Activated naive CD8-positive, alpha-beta T cell treated with anti-CD3 and anti-CD28 coated beads, Interleukin-2, amount 50 U/mL, for 16 hours (primary cell): ENCODE measurements at regions not wholly inside any gene's neighbourhood (a gene's known extent, or its start where the extent isn't known, plus 50 kb on each side); places are given as distances from the start of the nearest gene placed in this dataset.

Experiments used
- DNase-seq: peaks from one replicate; pipeline ENCODE4 v3.0.0-alpha.2; 2020; ENCODE audit warnings: low read depth, low spot score

GRCh38 chr1:221104596-221104995 lies 225.4 kb downstream of the HLX start:
- no peak for DNase-seq

GRCh38 chr1:221105578-221105977 lies 226.3 kb downstream of the HLX start:
- no peak for DNase-seq

GRCh38 chr1:221106616-221107015 lies 227.4 kb downstream of the HLX start:
- DNase-seq: no peak

GRCh38 chr1:221109930-221110329 lies 230.7 kb downstream of the HLX start:
- no peak for DNase-seq

- no peak for DNase-seq
Observed at GRCh38 chr1:221117133-221117532, 237.9 kb downstream of the HLX start.

- DNase-seq: no peak
Observed at GRCh38 chr1:221117548-221117951, 238.3 kb downstream of the HLX start.

GRCh38 chr1:221118176-221118937 lies 239.1 kb downstream of the HLX start:
- DNase-seq: no peak

- no peak for DNase-seq
Observed at GRCh38 chr1:221118938-221119320, 239.7 kb downstream of the HLX start.

GRCh38 chr1:221122501-221122900 lies 243.3 kb downstream of the HLX start:
- no peak for DNase-seq

- no peak for DNase-seq
Observed at GRCh38 chr1:221125976-221126375, 246.7 kb downstream of the HLX start.

- DNase-seq: no peak
Observed at GRCh38 chr1:221137666-221138065, 258.4 kb downstream of the HLX start.

- no peak for DNase-seq
Observed at GRCh38 chr1:221138516-221138915, 259.3 kb downstream of the HLX start.

GRCh38 chr1:221139991-221140390 lies 260.7 kb downstream of the HLX start:
- no peak for DNase-seq

- DNase-seq: no peak
Observed at GRCh38 chr1:221141096-221141495, 261.9 kb downstream of the HLX start.

GRCh38 chr1:221141606-221142285 lies 262.5 kb downstream of the HLX start:
- no peak for DNase-seq

- no peak for DNase-seq
Observed at GRCh38 chr1:221148660-221149059, 269.4 kb downstream of the HLX start.

GRCh38 chr1:221149111-221149510 lies 269.9 kb downstream of the HLX start:
- DNase-seq: no peak

- DNase-seq: no peak
Observed at GRCh38 chr1:221149555-221150075, 270.4 kb downstream of the HLX start.

GRCh38 chr1:221150996-221151395 lies 271.8 kb downstream of the HLX start:
- DNase-seq: no peak

- no peak for DNase-seq
Observed at GRCh38 chr1:221154932-221155331, 275.7 kb downstream of the HLX start.

GRCh38 chr1:221157026-221157761 lies 278.0 kb downstream of the HLX start:
- no peak for DNase-seq

- DNase-seq: no peak
Observed at GRCh38 chr1:221159608-221160007, 280.4 kb downstream of the HLX start.
